EL (cell line): ENCODE measurements at regions not wholly inside any gene's neighbourhood (a gene's known extent, or its start where the extent isn't known, plus 50 kb on each side); places are given as distances from the start of the nearest gene placed in this dataset.
"Not testable (repeated sequence)": the region's sequence is repeated elsewhere in the genome, so short reads cannot be mapped to it uniquely, and the experiment has no call there.

ENCODE experiments used
- DNase-seq: peaks from one replicate; pipeline ENCODE4 v3.0.0-alpha.2; 2016

DNA sequence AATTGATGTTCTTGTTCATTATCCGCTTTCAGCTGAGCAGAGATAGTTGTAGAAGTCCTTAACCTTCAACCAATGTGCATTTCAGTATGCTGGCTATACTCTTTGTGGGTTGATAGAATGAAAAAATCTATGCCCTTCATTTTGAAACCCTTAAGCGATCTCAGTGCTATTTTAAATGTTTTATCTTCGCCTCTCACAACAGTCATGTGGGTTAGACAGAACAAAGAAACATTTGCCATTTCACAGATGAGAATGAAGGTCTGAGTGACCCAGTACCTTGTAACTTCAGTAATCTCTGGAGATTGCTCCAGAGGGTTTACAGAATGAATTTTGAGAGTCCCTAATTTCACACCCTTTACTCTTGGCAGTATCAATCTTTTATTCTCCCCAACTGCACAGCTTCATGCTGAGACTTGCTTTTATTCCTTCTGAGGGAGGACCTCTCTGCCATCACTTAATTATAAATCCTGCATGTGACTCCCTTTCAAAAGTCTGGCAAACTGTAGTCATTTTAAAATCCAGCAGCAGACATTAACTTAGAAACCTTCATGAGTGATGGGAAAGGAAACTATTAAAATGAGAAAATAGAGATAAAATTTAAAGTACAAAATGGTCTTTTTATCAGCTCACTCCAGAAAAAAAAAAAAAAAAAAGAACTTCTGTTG lies 921.5 kb downstream of the RAB28 start:
- no peak for DNase-seq

DNA sequence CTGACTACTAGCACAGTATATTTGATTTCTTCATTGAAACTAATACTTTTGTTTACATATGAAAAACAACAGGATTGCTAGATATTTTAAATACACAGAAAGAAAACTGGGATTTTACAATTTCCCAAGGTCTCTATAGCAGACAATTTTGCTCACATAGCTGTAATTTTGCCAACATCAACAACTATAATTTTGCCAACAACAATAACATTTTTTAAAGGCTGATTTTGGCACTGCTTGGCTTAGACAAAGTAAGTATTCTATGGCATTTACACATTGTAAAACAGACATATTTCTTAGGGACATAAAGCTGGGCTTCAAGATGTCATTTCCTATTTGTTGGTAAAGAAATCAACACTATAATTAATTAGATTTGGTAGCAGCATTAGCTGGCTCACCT lies 922.1 kb downstream of the RAB28 start:
- no peak for DNase-seq

DNA sequence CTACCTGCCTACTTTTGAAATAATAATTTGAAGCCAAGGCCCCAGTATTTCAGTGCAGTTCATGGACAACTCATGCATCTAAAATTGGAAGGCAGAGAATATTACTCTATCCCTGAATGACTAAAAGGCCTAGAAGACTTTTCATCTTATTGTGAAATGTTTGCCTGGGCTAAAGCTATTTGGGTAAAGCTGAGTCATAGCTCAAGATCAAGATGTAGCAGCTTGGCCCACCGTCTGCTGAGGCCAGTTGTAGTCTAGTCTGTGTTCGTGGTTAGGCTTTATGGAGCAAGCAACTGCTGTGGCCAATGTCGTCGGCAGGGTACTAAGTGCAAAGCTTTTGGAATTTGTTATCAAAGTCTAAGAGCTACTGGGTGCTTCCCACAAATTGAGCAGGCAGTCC lies 929.1 kb downstream of the RAB28 start:
- DNase-seq: no peak

DNA sequence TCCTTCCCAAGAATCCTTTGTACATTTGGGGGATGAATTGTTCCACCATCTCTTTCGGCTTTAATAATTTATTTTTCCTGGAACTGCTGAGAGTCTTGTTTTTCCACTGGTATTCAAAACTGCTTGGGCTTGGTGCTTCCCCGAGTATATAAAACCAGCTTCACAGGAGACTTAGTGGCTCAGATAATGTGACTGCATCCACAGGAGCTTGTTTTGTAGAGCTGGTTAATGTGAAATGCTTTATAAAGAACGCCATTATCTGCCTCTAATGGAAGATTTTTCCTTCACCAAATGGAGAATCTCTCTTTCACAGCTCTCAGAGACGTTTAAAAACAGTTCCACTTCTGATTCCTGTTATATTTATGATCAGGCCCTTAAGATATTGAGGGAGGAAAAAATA lies 935.5 kb downstream of the RAB28 start:
- no peak for DNase-seq

DNA sequence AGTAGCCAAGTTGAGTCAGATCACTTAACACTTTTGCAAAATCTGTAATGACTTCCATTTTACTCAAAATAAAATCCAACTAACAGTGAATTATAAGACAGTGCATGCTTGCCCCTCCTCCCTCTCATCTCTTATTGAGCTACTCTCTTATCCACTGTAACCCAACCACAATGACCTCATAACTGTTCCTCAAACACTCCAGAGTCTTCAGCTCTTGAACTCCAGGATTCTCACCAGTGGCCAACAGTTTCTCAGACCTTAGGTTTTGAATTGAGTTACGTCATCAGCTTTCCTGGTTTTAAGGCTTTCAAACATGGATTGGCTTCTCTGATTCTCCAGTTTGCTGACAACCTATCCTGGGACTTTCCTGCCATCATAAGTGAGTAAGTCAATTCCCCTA lies 938.3 kb downstream of the RAB28 start:
- DNase-seq: no peak

DNA sequence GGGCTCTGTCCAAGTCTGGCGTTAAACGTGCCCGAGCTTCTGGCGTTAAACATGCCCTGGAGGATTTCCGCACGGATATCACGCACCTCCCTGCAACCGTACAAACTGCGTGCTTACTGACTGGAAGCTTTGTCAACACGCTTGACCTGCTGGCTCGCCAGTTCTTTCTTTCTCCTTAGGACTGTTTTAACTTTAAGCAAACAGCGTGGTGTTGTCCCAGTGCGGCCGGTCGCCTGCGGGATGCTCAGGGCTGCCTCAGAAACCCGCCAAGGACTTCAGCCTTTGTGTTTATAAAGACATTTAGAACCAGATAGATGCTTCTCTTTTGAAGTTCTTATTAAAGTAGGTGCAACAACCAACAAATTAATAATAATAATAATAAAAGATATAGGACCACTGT lies 946.0 kb downstream of the RAB28 start:
- no peak for DNase-seq

DNA sequence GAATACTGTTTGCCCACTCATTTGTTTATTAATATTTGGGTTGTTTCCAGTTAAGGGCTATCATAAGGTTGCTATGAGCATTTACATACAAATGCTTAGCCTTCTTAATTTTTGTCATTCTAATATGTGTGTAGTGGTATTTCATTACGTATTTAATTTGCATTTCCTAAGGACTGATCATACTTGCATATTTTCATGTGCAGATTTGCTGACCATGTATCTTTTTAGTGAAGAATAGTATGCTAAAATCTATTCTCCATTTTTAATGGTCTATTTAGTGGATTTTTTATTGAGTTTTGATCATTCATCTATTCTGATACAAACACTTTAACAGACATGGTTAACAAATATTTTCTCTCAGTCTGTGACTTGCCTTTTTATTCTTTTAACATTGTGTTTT lies 949.5 kb downstream of the RAB28 start:
- DNase-seq: no peak

DNA sequence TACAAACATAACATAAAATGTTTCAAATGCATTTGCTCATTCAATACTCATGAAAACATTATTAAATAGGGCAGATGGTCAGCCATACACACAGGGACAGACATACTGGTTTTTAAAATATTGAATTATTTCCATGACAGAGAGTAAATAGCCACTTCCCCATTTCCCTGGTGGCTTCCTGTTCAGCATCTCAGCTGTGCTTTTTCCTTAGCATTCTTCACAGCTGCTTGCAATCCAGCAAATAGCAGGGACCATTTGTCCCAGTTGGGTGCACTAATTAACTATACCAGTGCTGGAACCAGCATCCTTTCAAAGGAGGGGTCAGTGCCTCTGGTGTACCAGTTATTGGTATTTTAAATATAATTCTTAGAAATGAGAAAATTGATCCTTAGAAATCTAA lies 964.7 kb downstream of the RAB28 start:
- DNase-seq: no peak

DNA sequence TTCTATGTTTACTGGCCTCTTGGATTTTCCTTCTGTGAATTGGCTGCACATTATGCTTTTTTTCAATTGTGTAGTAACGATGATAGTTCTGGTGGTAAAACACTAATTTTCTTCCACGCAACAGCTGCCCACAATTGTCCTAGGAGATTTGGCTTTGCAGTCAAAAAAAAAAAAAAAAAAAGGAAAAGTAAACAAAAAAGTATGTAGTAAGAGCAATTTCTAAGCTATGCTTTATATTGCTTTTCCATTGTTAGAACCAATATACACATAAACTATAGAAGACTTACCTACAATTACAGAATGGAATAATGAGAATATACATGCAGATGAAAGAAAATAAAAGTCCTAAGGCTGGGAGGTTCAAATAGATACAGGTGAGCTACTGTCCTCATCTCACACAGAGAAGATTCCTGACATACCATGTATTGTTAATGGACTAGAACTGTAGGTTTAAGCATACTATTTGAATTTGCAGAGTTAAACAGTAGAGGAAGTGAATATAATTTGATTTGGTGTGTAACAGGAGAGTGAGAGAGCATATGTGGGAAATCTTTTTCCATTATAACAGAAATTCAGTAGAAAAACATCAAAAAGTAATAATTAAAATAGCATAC lies 976.2 kb downstream of the RAB28 start:
- DNase-seq: no peak

DNA sequence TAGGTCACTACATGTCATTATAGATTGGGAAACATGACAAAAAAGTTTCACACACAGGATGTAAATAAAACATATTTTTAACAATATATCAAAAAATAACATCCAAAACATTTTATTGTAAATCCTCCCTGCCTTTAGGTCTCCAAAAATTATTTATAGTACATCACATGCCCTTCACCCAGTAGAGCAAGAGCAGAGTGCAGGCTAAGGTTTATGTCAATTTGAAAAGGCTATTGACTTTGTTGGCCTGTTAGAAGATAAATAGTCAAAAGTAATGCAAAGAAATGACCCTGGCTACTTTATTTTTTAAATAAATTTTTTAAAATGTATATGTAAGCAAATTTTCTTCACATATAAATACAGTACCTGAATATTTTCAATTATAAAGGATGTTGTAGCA lies 983.7 kb downstream of the RAB28 start:
- no peak for DNase-seq

DNA sequence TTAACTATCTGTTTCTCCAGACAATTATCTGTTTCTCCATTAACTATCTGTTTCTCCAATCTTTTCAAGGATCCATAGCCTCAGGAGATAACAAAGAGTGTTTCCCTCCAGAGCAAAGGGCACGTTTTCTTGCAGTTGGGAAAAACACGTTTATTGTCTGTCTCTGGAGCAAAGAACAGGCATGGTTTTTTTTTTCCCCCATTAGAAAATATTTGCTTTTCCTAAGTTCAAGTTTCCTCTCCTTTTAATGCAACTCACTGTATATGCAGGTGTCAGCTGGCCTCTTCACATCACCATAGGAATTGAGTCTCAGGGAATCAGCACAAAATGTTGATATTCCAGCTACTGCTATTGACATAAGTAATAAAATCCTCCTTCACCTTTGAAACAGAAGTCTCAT lies 984.4 kb downstream of the RAB28 start:
- no peak for DNase-seq

DNA sequence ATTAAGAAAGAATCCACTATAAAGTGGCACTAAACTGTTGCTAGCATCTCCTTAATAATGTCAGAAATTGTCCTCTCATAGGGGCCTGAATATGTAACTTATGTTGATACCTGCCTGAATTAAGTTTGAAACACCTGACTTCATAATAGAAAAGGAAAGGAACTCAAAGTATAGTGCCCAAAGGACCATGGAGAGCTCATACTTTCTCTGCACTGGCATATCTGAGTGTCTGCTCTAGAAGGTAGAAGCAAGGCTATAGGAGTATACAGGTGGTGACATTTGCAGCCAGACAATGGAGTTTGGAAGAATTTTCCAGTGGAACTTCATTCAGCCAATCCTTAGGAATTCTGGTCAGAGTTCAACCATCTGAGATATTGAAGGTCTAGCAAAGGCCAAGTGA lies 988.9 kb downstream of the RAB28 start:
- no peak for DNase-seq

DNA sequence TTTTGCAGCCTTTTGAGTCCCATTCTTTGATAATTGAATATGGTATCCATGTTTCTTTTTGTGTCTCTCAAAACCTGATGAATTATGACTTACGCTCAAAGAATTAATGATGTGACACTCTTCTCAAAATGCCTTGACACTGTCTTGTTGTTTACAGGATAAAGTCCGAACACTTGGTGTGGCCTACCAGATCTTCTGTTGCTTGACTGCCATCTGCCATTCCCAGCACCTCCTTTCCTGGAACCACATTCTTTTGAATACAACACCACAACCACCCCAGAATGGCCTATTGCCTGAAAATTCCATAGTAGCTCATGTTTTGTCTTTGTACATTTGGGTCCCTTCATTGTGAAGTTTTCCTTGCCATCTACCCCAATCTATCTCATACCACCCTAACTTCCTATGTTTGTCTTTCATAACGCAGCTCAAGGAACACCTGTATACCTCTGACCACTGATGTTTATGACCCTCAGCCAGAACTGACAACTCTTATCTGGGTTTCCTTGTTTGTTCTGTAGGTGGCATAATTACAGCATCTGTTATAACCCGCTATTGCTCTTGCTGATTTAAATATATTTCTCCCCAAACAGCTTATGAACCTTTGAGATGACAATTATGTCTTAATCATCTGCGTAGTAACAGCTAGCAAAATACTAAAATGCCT lies 991.3 kb downstream of the RAB28 start:
- DNase-seq: no peak

DNA sequence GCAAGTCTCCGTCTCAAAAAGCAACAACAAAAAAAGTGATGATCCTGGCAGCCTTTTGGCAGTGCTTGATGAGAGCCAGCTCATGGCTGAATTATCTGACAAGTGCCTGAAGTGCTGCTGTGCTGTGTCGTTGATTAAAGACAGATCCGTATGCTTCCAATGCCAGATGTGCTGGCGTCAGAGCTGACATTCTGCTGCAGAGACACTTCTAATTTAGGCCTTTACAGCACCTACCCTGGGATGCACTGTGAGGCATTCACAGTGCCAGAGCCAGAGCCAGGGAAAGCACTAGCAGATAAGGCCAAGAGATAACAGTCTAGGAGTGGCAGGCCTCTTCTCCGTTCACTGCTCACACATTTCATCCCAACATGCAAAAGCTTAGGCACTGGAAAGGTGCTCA lies 995.5 kb downstream of the RAB28 start:
- no peak for DNase-seq

DNA sequence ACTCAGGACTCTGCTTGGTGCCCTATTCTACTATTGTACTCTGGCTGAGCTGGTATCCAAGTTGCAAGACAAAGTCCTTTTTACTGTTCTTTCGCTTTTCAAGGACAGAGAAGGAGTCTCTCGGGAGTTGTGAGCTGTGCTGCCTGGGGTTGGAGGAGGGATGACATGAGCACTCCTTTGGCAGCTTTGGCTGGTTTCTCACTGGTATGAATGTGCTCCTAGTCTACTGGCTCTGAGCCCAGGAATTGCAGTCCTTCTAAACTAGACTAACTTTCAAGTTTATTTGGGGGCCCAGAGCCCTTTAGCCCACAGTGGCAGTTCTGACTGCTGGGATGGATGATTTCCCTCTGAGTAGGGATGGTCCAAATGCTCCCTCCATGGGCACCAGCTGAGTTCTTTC lies 997.1 kb downstream of the RAB28 start:
- DNase-seq: no peak

DNA sequence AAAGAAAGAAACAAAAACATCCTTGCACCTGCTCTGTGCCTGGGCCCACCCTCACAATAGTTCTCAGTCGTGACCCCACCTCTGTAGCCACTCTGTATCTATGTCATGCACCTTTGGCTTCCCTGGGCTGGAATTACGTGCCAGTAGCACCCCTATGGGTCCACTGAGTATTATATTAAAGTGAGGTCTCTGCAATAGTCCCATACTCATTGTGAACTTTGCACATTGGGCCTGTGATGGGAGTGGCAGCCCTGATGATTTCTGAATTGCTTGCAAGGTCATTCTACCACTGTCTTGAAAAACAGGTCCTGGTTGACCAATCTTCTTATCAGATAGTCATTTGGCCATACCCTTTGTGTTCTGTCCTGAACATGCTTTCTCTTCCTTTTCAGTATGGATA lies 1012.1 kb downstream of the RAB28 start:
- DNase-seq: no peak

DNA sequence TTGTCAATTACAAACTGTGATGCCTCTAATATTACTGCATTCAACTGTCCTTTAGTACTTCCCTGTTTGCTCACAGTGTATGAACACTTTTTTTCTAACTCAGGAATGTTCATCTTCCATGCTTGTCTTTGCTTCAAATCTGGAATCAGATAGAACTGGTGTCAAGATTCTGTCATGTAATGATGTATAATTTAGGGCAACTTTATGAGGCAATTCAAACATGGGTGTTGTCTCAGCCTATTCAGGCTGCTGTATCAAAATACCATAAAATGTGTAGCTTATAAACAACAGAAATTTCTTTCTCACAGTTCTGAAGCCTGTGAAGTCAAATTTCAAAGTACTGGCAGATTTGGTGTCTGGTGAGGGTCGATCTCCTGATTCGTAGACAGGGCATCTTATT lies 1012.9 kb downstream of the RAB28 start:
- DNase-seq: no peak

DNA sequence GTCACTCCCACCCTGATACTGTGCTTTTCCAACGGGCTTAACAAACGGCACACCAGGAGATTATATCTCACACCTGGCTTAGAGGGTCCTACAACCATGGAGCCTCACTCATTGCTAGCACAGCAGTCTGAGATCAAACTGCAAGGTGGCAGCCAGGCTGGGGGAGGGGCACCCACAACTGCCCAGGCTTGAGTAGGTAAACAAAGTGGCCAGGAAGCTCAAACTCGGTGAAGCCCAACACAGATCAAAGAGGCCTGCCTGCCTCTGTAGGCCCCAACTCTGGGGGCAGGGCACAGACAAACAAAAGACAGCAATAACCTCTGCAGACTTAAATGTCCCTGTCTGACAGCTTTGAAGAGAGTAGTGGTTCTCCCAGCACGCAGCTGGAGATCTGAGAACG lies 1022.6 kb downstream of the RAB28 start:
- not testable (repeated sequence) for DNase-seq

DNA sequence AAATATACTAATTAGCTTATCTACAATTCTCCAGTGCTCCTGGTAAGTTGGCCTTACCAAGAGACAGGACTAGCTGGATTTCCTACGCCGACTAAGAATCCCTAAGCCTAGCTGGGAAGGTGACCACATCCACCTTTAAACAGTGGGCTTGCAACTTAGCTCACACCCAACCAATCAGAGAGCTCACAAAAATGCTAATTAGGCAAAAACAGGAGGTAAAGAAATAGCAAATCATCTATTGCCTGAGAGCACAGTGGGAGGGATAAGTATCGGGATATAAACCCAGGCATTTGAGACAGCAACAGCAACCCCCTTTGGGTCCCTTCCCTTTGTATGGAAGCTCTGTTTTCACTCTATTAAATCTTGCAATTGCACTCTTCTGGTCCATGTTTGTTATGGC lies 1025.0 kb downstream of the RAB28 start:
- no peak for DNase-seq

DNA sequence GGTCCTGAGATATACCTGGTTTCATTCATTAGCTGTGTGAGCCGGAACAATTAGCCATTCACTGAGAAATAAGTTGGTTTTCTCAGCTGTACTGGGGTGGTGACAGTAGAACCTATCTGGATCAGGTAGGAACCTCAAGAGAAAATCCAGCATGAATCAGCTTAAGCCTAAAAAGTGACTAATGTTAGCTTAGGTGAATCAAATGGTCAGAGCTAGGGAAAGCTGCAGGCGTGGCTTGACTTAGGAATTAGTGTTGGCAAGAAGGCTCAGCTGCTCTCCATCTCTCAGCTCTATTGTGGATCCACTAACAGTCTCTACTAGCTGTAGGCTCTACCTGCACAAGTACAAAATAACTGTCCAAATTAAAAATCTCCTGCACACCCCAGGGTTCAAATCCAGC lies 1025.5 kb downstream of the RAB28 start:
- DNase-seq: no peak

DNA sequence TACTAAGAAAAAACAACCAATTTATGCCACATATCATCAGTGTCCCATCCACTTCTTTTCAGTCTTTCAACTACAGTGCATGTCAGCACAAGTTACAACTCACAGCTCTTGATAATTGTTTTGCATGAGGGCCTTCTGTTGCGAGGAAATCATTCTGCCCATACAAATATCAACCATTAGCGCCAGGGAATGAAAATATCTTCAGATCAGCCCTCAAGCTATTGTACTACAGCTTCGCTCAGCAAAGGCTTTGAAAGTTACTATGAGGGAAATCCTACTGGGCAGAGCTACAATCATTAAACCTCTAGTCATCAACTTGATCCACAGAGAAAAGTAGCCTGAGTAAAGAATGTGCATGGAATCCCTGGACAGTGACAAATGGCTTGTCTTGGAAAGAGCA lies 1023.6 kb upstream of the HS3ST1 start:
- DNase-seq: no peak

DNA sequence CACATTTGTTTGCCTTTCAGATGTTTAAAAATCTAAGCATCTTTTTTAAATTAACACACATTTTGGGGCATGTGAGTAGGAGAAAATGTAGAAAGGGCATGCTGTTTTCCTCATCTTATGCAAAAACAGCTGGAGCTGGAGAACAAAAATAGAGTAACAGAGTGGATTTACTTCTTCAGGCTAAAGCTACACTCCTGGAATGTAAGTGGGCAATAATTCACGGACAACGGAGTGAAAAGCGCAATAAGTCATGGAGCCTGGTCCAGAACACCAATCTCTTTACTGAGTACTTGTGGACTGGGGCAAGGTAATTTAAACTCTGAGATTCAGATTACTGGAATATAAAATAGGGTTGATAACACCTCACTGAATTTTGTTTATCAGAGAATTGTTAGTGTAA lies 1018.8 kb upstream of the HS3ST1 start:
- no peak for DNase-seq

DNA sequence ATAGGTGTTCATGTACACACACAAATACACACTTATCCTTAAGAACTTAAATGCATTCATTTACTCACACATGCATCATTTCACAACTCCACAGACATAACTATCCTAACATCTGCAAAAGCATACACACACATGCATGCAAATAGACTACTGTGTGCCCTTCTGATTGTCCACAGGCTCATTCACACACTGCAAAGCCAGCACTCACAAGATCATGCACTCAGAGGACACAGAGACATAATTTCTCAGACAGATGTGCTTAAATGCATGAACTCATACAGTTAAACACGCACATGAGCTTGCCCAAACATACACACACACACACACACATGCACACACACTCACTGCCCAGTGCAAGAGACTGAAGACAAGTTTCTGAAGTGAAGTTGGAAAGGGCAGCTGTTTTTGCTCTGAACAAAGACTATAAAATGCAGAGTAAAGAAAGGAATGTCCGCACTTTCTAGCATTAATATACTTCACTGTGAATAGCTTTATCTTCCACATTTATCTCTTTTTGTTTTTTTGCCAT lies 1018.0 kb upstream of the HS3ST1 start:
- no peak for DNase-seq

DNA sequence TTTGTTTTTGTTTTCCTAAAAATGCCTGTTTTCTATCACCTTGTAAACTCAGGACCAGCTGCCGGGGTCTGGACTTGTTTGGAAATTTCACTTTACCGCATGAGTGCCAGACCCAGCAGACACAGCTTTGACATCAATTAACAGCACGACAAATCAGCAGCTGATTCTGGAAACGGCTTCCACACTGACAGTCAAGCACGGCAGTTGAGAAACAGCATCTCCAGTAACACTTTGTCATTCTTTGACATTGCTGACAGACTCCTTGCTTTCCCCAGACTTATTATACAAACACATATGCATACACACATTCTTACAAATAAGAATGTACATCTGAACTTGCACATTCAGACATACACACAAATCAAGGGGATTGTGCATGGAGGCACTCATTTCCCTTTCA lies 1017.6 kb upstream of the HS3ST1 start:
- no peak for DNase-seq
